ENCODE measurements at regions not wholly inside any gene's neighbourhood (a gene's known extent, or its start where the extent isn't known, plus 50 kb on each side); places are given as distances from the start of the nearest gene placed in this dataset.

- no peak for TF ChIP-seq PHF8 (IDR thresholded peaks at IDR 0.05; ENCODE audit: borderline replicate concordance, low read depth)
- no peak for TF ChIP-seq REST (IDR thresholded peaks at IDR 0.05)
- no peak for TF ChIP-seq KDM1A (IDR thresholded peaks at IDR 0.05; ENCODE audit: low read depth)
- no peak for TF ChIP-seq ZSCAN20 (CRISPR knock-in tag; IDR thresholded peaks at IDR 0.05)
- peak; percentile 5 to 33; a peak in 1 of 4 replicates for TF ChIP-seq CEBPB (IDR thresholded peaks at IDR 0.05)
- TF ChIP-seq POLR2AphosphoS2 (conservative IDR thresholded peaks at IDR 0.05; ENCODE audit: low read length), result no peak
- TF ChIP-seq, protein P1, sequence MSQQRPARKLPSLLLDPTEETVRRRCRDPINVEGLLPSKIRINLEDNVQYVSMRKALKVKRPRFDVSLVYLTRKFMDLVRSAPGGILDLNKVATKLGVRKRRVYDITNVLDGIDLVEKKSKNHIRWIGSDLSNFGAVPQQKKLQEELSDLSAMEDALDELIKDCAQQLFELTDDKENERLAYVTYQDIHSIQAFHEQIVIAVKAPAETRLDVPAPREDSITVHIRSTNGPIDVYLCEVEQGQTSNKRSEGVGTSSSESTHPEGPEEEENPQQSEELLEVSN (IDR thresholded peaks at IDR 0.05; ENCODE audit: borderline replicate concordance, low read depth), result no peak
- TF ChIP-seq TP53 (CRISPR knock-in tag; IDR thresholded peaks at IDR 0.05), result no peak
- TF ChIP-seq HOXA7 (CRISPR knock-in tag; IDR thresholded peaks at IDR 0.05), result no peak
- TF ChIP-seq CTCF (IDR thresholded peaks at IDR 0.05), result peak; percentile 27; the same call in 2 of the 3 replicates
- TF ChIP-seq ZC3H11A (IDR thresholded peaks at IDR 0.05), result no peak
- peak; percentile 56 for TF ChIP-seq SMC3 (IDR thresholded peaks at IDR 0.05)
- TF ChIP-seq ZNF302 (CRISPR knock-in tag; IDR thresholded peaks at IDR 0.05), result no peak
- no peak for TF ChIP-seq ZFP36 (IDR thresholded peaks at IDR 0.05; ENCODE audit: borderline replicate concordance, partially characterized antibody)
- TF ChIP-seq CBX2 (IDR thresholded peaks at IDR 0.05; ENCODE audit: borderline replicate concordance, low read depth), result no peak
- no peak for TF ChIP-seq RARB (CRISPR knock-in tag; IDR thresholded peaks at IDR 0.05)
- TF ChIP-seq MAZ (IDR thresholded peaks at IDR 0.05; ENCODE audit: borderline replicate concordance, low read depth, low read length), result no peak
- no peak for TF ChIP-seq NR3C1 (IDR thresholded peaks at IDR 0.05)
- TF ChIP-seq POLR2A (IDR thresholded peaks at IDR 0.05; ENCODE audit: low read length), result no peak
- TF ChIP-seq USF2 (IDR thresholded peaks at IDR 0.05), result no peak
- no peak for TF ChIP-seq SREBF2 (IDR thresholded peaks at IDR 0.05)
- no peak for TF ChIP-seq BHLHE40 (IDR thresholded peaks at IDR 0.05; ENCODE audit: low read depth, low read length)
- no peak for TF ChIP-seq CBX8 (IDR thresholded peaks at IDR 0.05)
- no peak for TF ChIP-seq RNF2 (IDR thresholded peaks at IDR 0.05; ENCODE audit: borderline replicate concordance, low read depth)
- TF ChIP-seq HES2 (IDR thresholded peaks at IDR 0.05), result no peak
- TF ChIP-seq, protein P2, sequence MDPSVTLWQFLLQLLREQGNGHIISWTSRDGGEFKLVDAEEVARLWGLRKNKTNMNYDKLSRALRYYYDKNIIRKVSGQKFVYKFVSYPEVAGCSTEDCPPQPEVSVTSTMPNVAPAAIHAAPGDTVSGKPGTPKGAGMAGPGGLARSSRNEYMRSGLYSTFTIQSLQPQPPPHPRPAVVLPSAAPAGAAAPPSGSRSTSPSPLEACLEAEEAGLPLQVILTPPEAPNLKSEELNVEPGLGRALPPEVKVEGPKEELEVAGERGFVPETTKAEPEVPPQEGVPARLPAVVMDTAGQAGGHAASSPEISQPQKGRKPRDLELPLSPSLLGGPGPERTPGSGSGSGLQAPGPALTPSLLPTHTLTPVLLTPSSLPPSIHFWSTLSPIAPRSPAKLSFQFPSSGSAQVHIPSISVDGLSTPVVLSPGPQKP (IDR thresholded peaks at IDR 0.05; ENCODE audit: low read depth, low read length), result no peak
- no peak for TF ChIP-seq FOXS1 (CRISPR knock-in tag; IDR thresholded peaks at IDR 0.05)
- peak; percentile 66 for TF ChIP-seq FOSL2 (IDR thresholded peaks at IDR 0.05)
- TF ChIP-seq FOSL2 (CRISPR knock-in tag; IDR thresholded peaks at IDR 0.05), result peak; percentile 77
- TF ChIP-seq FOSB (CRISPR knock-in tag; IDR thresholded peaks at IDR 0.05), result no peak
- no peak for TF ChIP-seq TFCP2L1 (CRISPR knock-in tag; IDR thresholded peaks at IDR 0.05)
- peak; percentile 68 for TF ChIP-seq MAFK (IDR thresholded peaks at IDR 0.05; ENCODE audit: partially characterized antibody)
- no peak for TF ChIP-seq NFE2L2 (conservative IDR thresholded peaks at IDR 0.05; ENCODE audit: low read length)
- TF ChIP-seq RCOR1 (IDR thresholded peaks at IDR 0.05; ENCODE audit: low read depth, low read length), result no peak
- TF ChIP-seq JUN (IDR thresholded peaks at IDR 0.05), result 0 out of 5 replicates have a peak, but pooled peaks of 1 of the 2 experiments have one; percentile 40
- 0 out of 2 replicates have a peak, but pooled peaks have one; percentile 37 for TF ChIP-seq JUNB (IDR thresholded peaks at IDR 0.05)
- TF ChIP-seq RAD21 (conservative IDR thresholded peaks at IDR 0.05 in 1 of 2, IDR thresholded peaks at IDR 0.05 in 1 of 2), result peak; percentile 56 to 57; a peak in 4 of 5 replicates
Measured at GRCh38 chr5:57383093-57383861, 99.3 kb downstream of the ACTBL2 start (continued).
